NT2/D1 (cell line): ENCODE measurements at regions not wholly inside any gene's neighbourhood (a gene's known extent, or its start where the extent isn't known, plus 50 kb on each side); places are given as distances from the start of the nearest gene placed in this dataset.

Experiments used
- DNase-seq: peaks from one replicate; pipeline ENCODE4 v3.0.0-alpha.2; 2011; ENCODE audit warnings: low read depth, low spot score
- H3K27me3 ChIP-seq: 2 replicates; pipeline ENCODE4 v1.6.0; 2011; ENCODE audit warnings: mild to moderate bottlenecking; ENCODE audit not compliant: insufficient read length, insufficient read depth
- H3K36me3 ChIP-seq: 2 replicates; pipeline ENCODE4 v1.6.1; 2011; ENCODE audit warnings: mild to moderate bottlenecking, low read length, mixed read lengths; ENCODE audit not compliant: insufficient read depth, insufficient read length
- H3K4me1 ChIP-seq: 2 replicates; pipeline ENCODE4 v1.5.1; 2011; ENCODE audit not compliant: insufficient read depth, insufficient read length
- H3K4me3 ChIP-seq: 2 replicates; pipeline ENCODE4 v1.5.1; 2011; ENCODE audit warnings: low read depth; ENCODE audit not compliant: insufficient read length
- H3K9ac ChIP-seq: 2 replicates; pipeline ENCODE4 v1.6.0; 2011; ENCODE audit warnings: low read depth; ENCODE audit not compliant: insufficient read length
- H3K9me3 ChIP-seq: 2 replicates; pipeline ENCODE4 v1.5.1; 2011; ENCODE audit warnings: mild to moderate bottlenecking, low read length; ENCODE audit not compliant: insufficient read depth
- SUZ12 ChIP-seq: IDR thresholded peaks from 2 replicates; pipeline ENCODE4 v1.6.1; 2011; ENCODE audit not compliant: insufficient read length, insufficient read depth; ENCODE audit errors: extremely low read depth
- YY1 ChIP-seq: IDR thresholded peaks from 2 replicates; pipeline ENCODE4 v1.6.1; 2011; ENCODE audit not compliant: insufficient read length, insufficient read depth
- ZNF274 ChIP-seq: IDR thresholded peaks from 2 replicates; pipeline ENCODE4 v1.6.1; 2011; ENCODE audit warnings: mild to moderate bottlenecking, low read depth, low read length

DNA sequence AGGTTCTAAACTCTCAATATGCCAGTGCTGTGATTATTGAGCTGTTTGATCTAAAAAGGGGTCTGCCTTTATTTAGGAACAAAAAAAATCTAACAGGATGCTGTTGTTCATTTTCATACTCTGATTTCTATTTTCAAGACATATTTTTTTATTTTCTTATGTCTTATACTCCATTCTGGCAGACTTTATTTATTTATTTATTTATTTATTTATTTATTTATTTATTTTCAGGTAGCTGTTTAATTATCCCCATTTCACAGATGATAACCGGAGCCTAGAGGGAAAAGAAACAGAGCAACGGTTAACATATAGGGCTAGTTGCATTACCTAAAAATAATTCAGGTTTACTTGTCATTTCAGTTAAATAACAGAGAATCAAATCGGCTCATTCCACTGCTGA is 174.4 kb downstream of the CENPF start:
- Histone ChIP-seq H3K4me3 (no peak overlapping the region), H3K9me3 (no peaks in the 10 kb centered on the region), H3K27me3 (no peaks in the 10 kb centered on the region), H3K4me1 (no peaks in the 10 kb centered on the region), H3K9ac (no peak overlapping the region), H3K36me3 (no peaks in the 10 kb centered on the region)
- TF ChIP-seq ZNF274: no peak
- no peak for TF ChIP-seq SUZ12
- TF ChIP-seq YY1: no peak
- no peak for DNase-seq

- TF ChIP-seq YY1 (no peak), SUZ12 (no peak), ZNF274 (no peak)
- Histone ChIP-seq H3K4me1 (no peaks in the 10 kb centered on the region), H3K9ac (no peak overlapping the region)
Observed at GRCh38 chr1:214791961-214792360, 189.0 kb downstream of the CENPF start.

DNA sequence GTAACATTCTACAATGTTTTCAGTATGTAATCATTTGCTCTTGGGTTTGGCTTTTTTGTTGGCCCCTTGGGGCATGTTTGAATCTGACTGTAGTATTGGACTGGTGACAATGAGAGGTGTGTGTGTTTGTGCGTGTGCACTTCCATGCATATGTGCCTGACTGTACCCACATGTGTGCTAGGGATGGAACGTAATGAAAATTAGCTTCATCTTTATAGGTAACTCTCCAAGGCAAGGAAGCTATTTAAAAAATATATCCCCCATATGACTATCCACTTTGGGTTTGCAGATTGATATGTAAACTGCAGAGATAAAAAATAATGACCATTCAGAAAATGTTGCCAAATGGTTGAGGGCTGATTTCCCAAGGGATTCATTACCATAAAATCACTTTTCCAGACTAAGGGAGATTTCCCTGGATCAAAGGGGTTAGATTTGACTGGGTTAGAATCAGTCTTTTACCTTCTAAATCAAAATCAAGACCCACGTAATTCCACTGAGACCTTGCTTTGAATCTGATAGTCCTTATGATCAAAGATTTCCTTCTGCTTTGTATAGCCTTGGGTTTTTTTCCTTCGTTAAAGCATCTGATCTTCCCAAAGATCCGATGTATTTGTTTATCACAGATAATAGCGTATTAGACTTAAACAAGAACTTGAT is 189.7 kb downstream of the CENPF start:
- Histone ChIP-seq H3K9ac (no peak overlapping the region), H3K9me3 (no peaks in the 10 kb centered on the region), H3K4me1 (no peaks in the 10 kb centered on the region), H3K27me3 (no peaks in the 10 kb centered on the region), H3K4me3 (no peak overlapping the region), H3K36me3 (no peaks in the 10 kb centered on the region)
- TF ChIP-seq YY1 (no peak), ZNF274 (no peak), SUZ12 (no peak)
- DNase-seq: no peak

More at GRCh38 chr1:214791961-214792360, 189.0 kb downstream of the CENPF start:
- no peaks in the 10 kb centered on the region for H3K36me3 ChIP-seq
- no peak overlapping the region for H3K4me3 ChIP-seq
- no peaks in the 10 kb centered on the region for H3K9me3 ChIP-seq
- H3K27me3 ChIP-seq: no peaks in the 10 kb centered on the region
- no peak for DNase-seq

GRCh38 chr1:214793708-214794107 is 190.7 kb downstream of the CENPF start:
- TF ChIP-seq YY1 (no peak), SUZ12 (no peak), ZNF274 (no peak)
- no peaks in the 10 kb centered on the region for H3K9me3 ChIP-seq
- H3K9ac ChIP-seq: no peak overlapping the region
- DNase-seq: no peak
- H3K4me3 ChIP-seq: no peak overlapping the region
- H3K4me1 ChIP-seq: no peaks in the 10 kb centered on the region
- no peaks in the 10 kb centered on the region for H3K27me3 ChIP-seq
- no peaks in the 10 kb centered on the region for H3K36me3 ChIP-seq

DNA sequence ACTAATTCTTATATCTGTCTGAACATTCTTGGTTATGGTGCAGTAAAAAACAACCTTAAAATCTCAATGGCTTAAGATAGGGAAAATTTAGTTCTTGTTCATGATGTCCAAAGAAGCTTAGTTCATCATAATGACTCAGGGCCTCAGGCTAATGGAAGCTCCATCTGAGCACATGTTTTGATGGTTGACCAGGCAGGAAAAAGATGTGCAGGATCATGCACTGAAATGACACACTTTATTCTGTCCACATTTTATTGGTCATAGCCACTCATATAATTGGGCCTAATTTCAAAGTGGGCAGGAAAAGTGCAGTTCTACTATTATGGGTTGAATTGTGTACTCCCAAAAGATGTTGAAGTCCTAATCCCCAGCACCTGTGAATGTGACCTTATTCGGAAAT is 198.2 kb downstream of the CENPF start:
- DNase-seq: no peak
- H3K4me1 ChIP-seq: no peaks in the 10 kb centered on the region
- H3K9ac ChIP-seq: no peak overlapping the region
- TF ChIP-seq SUZ12 (no peak), ZNF274 (no peak), YY1 (no peak)
- no peaks in the 10 kb centered on the region for H3K9me3 ChIP-seq
- no peaks in the 10 kb centered on the region for H3K36me3 ChIP-seq
- H3K27me3 ChIP-seq: no peaks in the 10 kb centered on the region
- H3K4me3 ChIP-seq: no peak overlapping the region

- Histone ChIP-seq H3K4me1 (no peaks in the 10 kb centered on the region), H3K9me3 (no peaks in the 10 kb centered on the region), H3K9ac (no peak overlapping the region), H3K36me3 (no peaks in the 10 kb centered on the region), H3K27me3 (no peaks in the 10 kb centered on the region), H3K4me3 (no peak overlapping the region)
- peak; percentile 39 for DNase-seq
- TF ChIP-seq ZNF274 (no peak), YY1 (no peak), SUZ12 (no peak)
Observed at GRCh38 chr1:214808845-214809460, 206.0 kb downstream of the CENPF start.

GRCh38 chr1:214816603-214817002 is 213.6 kb downstream of the CENPF start:
- TF ChIP-seq ZNF274: no peak
- TF ChIP-seq SUZ12: no peak
- no peak for TF ChIP-seq YY1
- Histone ChIP-seq H3K36me3 (no peaks in the 10 kb centered on the region), H3K4me3 (no peak overlapping the region), H3K9me3 (no peaks in the 10 kb centered on the region), H3K27me3 (no peaks in the 10 kb centered on the region), H3K9ac (no peak overlapping the region), H3K4me1 (no peaks in the 10 kb centered on the region)
- DNase-seq: no peak
